ENCODE measurements at regions not wholly inside any gene's neighbourhood (a gene's known extent, or its start where the extent isn't known, plus 50 kb on each side); places are given as distances from the start of the nearest gene placed in this dataset.

GRCh38 chr16:72597938-72598337 is 426.0 kb upstream of the PMFBP1 start:
- no peaks in the 10 kb centered on the region for H3F3A ChIP-seq (ENCODE audit: insufficient read depth, low read length)
- H3K27ac ChIP-seq (ENCODE audit: low read depth, low read length, poor library complexity, severe bottlenecking): no peak overlapping the region
- H3K4me1 ChIP-seq (ENCODE audit: insufficient read depth, low read length, severe bottlenecking): no peaks in the 10 kb centered on the region
- H3K79me2 ChIP-seq (ENCODE audit: insufficient read depth, low read length): no peaks in the 10 kb centered on the region
- no peaks in the 10 kb centered on the region for H4K20me1 ChIP-seq (ENCODE audit: insufficient read depth, low read length)
- no peak overlapping the region for H3K4me2 ChIP-seq (ENCODE audit: low read length)
- H3K9me2 ChIP-seq (ENCODE audit: low read depth, low read length): no peaks in the 10 kb centered on the region
- no peaks in the 10 kb centered on the region for H3K9me3 ChIP-seq (ENCODE audit: low read length)
- H3K9ac ChIP-seq (ENCODE audit: low read length): no peak overlapping the region
- H3K27me3 ChIP-seq (ENCODE audit: insufficient read depth, low read length): no peaks in the 10 kb centered on the region
- H3K36me3 ChIP-seq (ENCODE audit: insufficient read depth, low read length): no peaks in the 10 kb centered on the region
- TF ChIP-seq, protein P1, sequence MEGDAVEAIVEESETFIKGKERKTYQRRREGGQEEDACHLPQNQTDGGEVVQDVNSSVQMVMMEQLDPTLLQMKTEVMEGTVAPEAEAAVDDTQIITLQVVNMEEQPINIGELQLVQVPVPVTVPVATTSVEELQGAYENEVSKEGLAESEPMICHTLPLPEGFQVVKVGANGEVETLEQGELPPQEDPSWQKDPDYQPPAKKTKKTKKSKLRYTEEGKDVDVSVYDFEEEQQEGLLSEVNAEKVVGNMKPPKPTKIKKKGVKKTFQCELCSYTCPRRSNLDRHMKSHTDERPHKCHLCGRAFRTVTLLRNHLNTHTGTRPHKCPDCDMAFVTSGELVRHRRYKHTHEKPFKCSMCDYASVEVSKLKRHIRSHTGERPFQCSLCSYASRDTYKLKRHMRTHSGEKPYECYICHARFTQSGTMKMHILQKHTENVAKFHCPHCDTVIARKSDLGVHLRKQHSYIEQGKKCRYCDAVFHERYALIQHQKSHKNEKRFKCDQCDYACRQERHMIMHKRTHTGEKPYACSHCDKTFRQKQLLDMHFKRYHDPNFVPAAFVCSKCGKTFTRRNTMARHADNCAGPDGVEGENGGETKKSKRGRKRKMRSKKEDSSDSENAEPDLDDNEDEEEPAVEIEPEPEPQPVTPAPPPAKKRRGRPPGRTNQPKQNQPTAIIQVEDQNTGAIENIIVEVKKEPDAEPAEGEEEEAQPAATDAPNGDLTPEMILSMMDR (IDR thresholded peaks at IDR 0.05; ENCODE audit: low read length): no peak
- TF ChIP-seq EZH2 (IDR thresholded peaks at IDR 0.05; ENCODE audit: borderline replicate concordance, low read length): no peak
- no peak overlapping the region for H2AFZ ChIP-seq (ENCODE audit: low read length)
- H3K4me3 ChIP-seq (ENCODE audit: low read depth, low read length, poor library complexity, severe bottlenecking): no peak overlapping the region

- H3K36me3 ChIP-seq (ENCODE audit: insufficient read depth, low read length): no peaks in the 10 kb centered on the region
- no peaks in the 10 kb centered on the region for H4K20me1 ChIP-seq (ENCODE audit: insufficient read depth, low read length)
- H3K79me2 ChIP-seq (ENCODE audit: insufficient read depth, low read length): no peaks in the 10 kb centered on the region
- H3K4me3 ChIP-seq (ENCODE audit: low read depth, low read length, poor library complexity, severe bottlenecking): no peak overlapping the region
- TF ChIP-seq, protein P1 (IDR thresholded peaks at IDR 0.05; ENCODE audit: low read length): no peak
- TF ChIP-seq EZH2 (IDR thresholded peaks at IDR 0.05; ENCODE audit: borderline replicate concordance, low read length): no peak
- H3K9me3 ChIP-seq (ENCODE audit: low read length): no peaks in the 10 kb centered on the region
- H3K27me3 ChIP-seq (ENCODE audit: insufficient read depth, low read length): no peaks in the 10 kb centered on the region
- no peak overlapping the region for H3K27ac ChIP-seq (ENCODE audit: low read depth, low read length, poor library complexity, severe bottlenecking)
- no peak overlapping the region for H3K9ac ChIP-seq (ENCODE audit: low read length)
- H3F3A ChIP-seq (ENCODE audit: insufficient read depth, low read length): no peaks in the 10 kb centered on the region
- H2AFZ ChIP-seq (ENCODE audit: low read length): no peak overlapping the region
- H3K9me2 ChIP-seq (ENCODE audit: low read depth, low read length): no peaks in the 10 kb centered on the region
- H3K4me1 ChIP-seq (ENCODE audit: insufficient read depth, low read length, severe bottlenecking): no peaks in the 10 kb centered on the region
- H3K4me2 ChIP-seq (ENCODE audit: low read length): no peak overlapping the region
Observed at GRCh38 chr16:72596373-72596772, 424.4 kb upstream of the PMFBP1 start.

- H3K4me3 ChIP-seq (ENCODE audit: low read depth, low read length, poor library complexity, severe bottlenecking): no peak overlapping the region
- no peak overlapping the region for H3K4me2 ChIP-seq (ENCODE audit: low read length)
- H3K9ac ChIP-seq (ENCODE audit: low read length): no peak overlapping the region
- H3K9me2 ChIP-seq (ENCODE audit: low read depth, low read length): no peaks in the 10 kb centered on the region
- no peaks in the 10 kb centered on the region for H3K27me3 ChIP-seq (ENCODE audit: insufficient read depth, low read length)
- H3K79me2 ChIP-seq (ENCODE audit: insufficient read depth, low read length): no peaks in the 10 kb centered on the region
- no peaks in the 10 kb centered on the region for H4K20me1 ChIP-seq (ENCODE audit: insufficient read depth, low read length)
- no peak overlapping the region for H2AFZ ChIP-seq (ENCODE audit: low read length)
- H3K36me3 ChIP-seq (ENCODE audit: insufficient read depth, low read length): no peaks in the 10 kb centered on the region
- H3K4me1 ChIP-seq (ENCODE audit: insufficient read depth, low read length, severe bottlenecking): peaks cover 11% of the 10 kb centered on the region
- H3K27ac ChIP-seq (ENCODE audit: low read depth, low read length, poor library complexity, severe bottlenecking): no peak overlapping the region
- no peak for TF ChIP-seq EZH2 (IDR thresholded peaks at IDR 0.05; ENCODE audit: borderline replicate concordance, low read length)
- TF ChIP-seq, protein P1 (IDR thresholded peaks at IDR 0.05; ENCODE audit: low read length): no peak
- no peaks in the 10 kb centered on the region for H3F3A ChIP-seq (ENCODE audit: insufficient read depth, low read length)
- H3K9me3 ChIP-seq (ENCODE audit: low read length): no peaks in the 10 kb centered on the region
Observed at GRCh38 chr16:72590151-72590937, 418.4 kb upstream of the PMFBP1 start.

All from OCI-LY1 (cell line).